GM21423 (cell line): ENCODE measurements at regions not wholly inside any gene's neighbourhood (a gene's known extent, or its start where the extent isn't known, plus 50 kb on each side); places are given as distances from the start of the nearest gene placed in this dataset.
"Not testable (repeated sequence)": the region's sequence is repeated elsewhere in the genome, so short reads cannot be mapped to it uniquely, and the experiment has no call there.

Experiments used
- ATAC-seq: cut with Tn5 transposase; IDR thresholded peaks from one replicate; pipeline ENCODE4 v1.9.1; 2021; ENCODE audit warnings: mild to moderate bottlenecking, moderate library complexity; ENCODE audit not compliant: unreplicated experiment

DNA sequence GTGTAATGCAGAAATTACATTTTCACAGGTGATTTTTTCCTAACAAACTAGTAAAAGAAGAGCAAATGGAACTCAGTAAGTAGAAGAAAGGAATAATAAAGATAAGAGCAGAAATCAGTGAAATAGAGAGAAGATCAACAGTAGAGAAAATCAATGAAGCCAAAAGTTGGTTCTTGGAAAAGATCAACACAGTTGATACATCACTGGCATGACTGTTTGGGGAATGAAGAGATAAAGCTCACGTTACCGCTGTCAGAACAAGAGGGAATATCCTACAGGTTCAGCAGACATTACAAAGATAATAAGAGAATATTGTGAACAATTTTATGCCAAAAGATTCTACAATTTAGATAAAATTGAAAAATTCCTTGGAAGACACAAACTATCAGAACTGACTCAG, 146.4 kb downstream of the ACTR3B start:
- no peak for ATAC-seq

DNA sequence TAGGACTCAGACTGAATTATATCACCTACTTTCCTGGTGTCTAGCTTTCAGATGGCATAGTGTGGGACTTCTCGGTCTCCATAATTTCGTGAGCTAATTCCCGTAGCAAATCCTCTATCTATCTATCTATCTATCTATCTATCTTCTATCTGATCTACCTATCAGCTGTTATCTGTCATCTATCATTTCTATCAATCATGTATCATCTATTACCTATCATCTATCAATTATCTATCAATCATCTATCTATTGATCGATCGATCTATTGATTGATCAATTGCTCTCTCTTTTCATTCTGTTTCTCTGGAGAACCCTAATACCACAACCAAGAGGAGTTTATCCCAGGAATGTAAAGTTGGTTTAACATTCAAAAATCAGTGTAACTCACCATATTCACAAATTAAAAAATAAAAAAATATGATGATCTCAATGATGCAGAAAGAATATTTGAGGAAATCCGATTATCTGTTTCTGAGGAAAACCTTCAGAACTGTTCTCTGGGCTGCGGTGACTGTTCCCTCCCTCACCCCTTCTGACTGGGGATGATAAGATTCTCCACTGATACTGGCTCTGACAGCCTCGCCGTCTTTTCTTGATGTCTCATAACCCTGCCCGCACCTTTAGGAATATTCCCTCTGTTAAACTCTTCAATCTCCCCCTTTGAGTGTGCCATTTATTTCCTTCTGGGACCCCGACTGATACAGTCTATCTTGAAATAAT, 147.7 kb downstream of the ACTR3B start:
- no peak for ATAC-seq

DNA sequence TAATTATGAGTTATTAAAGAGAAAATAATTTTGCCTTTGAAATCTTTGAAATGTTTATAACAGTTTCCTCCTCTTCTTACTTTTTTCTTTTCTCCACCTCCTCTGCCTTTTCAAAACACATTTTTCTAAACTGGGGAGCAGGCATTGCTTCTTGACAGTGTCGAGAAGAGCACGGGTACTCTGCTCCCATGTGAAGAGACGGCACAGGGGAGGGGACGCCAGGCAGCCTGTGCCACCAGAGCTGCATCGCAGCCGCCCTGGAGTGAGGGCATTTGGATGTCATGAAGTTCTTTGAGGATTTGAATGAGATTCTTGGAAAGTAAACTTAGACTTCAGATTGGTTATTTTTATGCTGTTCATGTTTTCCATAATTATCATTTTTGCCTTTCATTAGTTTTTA, 149.7 kb downstream of the ACTR3B start:
- no peak for ATAC-seq

DNA sequence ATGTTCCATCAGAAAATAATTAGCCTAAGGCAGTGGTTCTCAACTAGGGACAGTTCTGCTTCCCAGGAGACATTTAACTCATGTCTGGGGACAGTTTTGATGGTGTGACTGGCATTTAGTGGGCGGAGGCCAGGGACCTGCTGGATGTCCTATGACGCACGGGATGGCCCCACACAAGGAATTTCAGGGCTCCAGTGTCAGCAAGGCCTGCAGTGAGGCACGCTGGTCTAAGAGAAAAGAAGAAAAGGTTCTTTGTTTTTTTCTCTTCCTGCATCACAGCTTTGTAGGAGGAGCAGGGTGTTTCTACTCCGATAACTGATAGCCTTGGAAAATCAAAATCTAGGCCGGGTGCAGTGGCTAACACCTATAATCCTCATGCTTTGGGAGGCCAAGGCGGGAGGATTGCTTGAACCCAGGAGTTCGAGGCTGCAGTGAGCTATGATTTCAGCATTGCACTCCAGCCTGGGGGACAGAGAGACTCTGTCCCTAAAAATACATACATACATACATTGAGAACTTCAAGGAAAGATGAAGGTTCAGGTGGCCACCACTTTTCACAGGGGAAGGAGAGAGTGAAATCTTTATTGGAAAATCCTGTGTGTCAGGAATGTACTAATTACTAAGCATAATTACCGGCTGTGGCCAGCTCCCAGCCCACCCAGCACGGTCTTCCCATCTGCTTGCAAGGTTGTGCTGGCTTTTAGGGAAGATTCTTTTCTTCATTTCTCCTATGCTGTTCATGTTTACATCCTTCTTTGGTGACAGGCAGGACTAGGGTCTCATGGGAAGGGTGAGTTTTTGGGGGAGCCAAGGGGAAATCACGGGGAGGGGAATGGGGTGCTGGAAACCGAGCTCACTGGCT, 150.4 kb downstream of the ACTR3B start:
- no peak for ATAC-seq

DNA sequence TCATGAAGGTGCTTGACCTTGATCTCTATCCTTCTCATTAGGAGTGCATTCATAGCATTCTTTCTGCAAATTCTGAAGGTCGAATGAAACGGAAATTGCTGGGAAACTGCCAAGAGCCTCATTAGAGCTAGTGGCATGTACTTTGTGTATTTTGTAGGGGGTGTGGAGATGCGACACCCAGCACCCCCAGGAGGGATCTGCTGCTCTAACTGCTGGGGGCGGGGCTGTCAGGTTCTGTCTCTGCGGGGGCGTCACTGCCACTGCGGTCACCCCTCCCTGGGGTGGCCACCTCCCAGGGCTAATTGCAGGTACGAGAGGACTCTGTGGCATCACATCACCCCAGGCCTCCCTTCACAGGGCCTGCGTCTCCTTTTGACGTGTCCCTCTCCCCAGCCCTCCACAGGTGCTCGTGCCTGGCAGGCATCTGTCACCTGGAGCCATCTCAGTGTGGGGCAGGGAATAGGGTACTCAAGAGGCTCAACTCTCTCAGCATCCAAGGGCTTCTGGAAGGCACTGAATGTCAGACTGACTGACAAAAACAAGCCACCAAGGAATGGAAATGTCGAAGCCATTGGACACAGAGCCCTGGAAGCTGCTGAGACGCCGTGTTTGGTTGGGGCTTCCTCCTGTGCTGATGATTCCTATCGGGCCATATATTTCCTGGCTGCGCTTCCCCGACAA, 151.1 kb downstream of the ACTR3B start:
- no peak for ATAC-seq

DNA sequence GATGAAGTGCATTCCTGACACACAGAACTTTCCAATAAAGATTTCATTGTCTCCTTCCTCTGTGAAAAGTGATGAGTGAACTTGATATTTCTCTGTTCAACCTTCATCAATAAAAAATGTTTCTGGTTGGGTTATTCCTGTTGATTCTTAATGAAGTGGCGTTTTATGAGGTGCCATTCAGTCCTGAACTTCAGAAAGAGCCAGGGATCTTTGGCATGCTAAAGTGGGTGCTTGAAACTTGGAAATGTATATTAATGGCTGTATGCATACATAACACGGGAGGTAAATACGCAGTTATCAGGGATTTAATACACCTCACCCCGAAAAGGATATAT, 151.6 kb downstream of the ACTR3B start:
- no peak for ATAC-seq

DNA sequence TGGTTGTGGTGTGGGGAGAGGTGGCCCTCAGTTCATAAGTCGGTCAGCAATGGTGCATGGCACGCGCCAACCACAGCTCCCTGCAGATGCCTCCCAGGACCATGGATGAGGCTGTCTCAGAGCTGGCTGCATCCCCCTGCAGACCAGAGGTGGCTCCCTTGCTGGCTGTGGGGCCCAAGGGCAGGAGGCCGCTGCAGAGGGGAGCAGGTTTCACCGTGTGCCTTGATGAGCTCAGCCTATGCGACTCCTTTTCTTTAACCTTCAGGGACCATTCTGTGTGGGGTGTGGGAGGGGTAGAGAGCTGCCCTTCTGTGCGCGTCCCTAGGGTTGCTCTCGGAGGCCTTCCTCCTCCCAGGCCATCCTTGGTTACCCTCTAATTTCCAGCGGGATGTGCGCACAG, 152.4 kb downstream of the ACTR3B start:
- no peak for ATAC-seq

DNA sequence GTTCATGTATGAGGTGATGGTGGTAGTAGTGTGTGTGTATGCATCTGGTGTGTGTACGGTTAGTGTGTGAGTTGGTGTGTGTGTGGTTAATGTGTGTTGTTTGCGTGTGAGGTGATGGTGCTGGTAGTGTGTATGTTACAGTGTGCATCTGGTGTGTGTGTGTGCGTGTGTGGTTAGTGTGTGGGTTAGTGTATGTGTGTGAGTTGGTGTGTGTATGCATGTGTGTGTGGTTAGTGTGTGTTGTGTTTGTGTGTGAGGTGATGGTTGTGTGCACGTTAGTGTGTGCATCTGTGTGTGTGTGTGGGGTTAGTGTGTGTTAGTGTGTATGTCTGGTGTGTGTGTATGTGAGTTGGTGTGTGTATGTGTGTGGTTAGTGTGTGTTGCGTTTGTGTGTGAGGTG, 153.0 kb downstream of the ACTR3B start:
- no peak for ATAC-seq

DNA sequence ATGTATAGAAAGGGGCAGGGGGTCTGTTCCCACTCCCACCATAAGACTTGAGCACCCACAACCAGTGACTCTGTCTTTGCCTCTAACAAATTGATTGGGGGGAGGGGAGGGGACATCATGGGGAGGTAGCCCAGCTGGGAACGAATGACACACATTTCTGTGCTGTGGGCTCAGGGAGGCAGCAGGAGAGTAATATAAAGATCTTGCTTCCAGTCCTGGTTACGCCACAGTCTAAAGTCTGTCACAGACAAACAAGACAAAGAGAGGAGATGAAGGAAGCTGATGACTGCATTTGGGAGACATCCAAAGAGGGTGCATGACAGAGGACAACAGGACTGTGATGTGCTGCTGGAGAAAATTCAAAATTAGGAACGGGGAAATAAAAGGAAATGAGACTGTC, 153.9 kb downstream of the ACTR3B start:
- no peak for ATAC-seq

DNA sequence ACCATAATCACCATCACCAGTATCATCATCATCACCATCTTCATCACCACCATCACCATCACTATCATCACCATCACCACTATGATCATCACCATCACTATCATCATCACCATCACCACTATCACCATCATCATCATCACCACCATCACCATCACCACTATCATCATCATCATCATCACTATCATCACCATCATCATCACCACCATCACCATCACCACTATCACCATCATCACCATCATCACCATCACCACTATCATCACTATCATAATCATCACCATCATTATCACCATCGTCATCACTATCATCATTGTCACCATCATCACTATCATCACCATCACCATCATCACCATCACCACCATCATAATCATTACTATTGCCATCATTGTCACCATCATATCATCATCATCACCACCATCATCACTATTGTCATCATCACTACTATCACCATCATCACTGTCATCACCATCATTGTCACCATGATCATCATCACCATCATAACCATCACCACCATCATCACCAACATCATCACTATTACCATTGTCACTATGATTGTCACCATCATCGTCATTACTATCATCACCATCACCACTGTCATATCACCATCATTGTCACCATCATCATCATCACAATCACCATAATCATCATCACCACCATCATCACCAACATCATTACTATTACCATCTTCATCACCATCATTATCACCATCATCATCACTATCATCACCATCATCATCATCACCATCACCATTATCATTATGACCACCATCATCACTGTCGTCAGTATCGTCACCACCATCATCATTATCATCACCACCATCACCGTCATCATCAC, 154.7 kb downstream of the ACTR3B start:
- ATAC-seq: no peak

DNA sequence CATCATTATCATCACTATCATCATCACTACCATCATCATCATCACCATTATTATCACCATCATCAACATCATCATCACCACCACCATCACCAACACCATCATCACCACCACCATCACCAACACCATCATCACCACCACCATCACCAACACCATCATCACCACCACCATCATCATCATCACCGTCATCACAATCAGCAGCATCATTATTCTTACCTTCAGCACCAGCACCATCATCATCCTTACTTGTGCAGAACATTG, 155.2 kb downstream of the ACTR3B start:
- not testable (repeated sequence) for ATAC-seq

DNA sequence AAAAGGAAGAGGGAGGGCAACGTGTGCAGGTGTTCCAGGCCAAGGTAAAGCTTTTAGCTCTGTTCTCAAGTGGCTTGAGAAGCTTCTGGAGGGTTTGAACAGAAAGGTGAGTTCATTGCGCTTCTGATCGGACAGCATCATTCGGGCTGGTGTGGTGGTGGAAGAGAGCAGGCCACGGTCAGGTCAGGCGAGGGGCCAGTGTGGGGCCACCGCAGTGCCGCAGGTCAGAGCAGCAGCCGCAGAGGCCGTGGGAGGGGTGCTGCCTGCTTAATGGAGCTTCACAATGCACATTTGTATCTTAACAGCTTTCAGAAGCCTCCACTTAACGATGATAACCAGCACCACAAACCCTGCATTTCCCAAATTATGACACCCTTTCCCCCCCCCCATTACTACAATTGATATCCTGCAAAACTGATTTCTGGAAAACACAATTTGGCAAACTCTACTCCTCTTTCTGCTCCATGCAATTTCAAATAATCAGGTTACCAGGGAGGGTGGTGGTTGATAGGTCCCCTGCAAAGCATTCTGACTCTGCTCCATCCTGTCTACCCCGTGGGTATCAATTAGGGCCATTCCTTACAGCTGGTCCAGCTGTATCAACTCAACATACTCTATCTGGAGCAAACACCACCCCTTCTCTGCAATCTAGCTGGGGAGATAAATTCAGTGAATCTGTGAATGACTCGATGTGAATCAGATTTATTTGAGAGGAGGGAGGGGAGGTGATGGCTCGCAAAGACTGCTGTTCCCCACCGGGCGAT, 162.9 kb downstream of the ACTR3B start:
- no peak for ATAC-seq

DNA sequence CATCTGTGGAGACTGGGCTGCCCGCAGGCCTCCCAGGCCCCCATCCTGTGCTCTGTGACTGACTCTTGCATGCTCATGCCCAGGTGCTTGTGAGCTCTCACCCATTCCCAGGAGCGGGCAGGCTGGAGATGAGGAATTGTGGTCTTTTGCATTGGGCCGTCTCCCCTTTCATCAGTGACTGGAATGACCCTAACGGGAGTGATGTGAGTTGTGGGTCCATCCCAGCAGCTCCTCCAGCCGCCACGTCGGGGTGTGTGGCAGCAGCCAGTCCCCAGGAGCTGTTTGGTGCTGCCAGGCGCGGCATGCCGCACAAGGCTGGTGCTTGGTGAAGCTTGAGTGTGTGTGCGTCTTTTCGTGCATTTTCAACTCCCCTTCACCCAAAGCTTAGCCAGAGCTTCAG, 164.2 kb downstream of the ACTR3B start:
- ATAC-seq: no peak

DNA sequence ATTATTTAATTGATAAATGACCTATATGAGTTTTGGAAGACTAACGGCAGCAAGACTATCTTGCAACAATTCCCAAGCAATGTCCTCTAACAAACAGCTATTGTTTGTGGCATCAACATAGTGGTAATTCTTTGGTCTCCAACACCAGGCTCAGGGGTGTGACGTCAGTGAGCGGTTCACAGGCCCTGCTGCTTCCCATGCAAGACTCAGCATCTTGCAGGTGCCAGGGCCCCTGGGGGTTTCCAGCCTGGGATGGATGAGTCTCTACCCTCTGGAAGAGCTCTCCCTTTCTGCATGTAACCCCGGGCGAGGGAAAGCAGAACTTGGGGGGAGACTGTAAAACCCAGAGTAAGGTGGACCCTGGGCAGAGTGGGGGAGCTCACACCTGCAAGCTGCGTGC, 164.7 kb downstream of the ACTR3B start:
- no peak for ATAC-seq

DNA sequence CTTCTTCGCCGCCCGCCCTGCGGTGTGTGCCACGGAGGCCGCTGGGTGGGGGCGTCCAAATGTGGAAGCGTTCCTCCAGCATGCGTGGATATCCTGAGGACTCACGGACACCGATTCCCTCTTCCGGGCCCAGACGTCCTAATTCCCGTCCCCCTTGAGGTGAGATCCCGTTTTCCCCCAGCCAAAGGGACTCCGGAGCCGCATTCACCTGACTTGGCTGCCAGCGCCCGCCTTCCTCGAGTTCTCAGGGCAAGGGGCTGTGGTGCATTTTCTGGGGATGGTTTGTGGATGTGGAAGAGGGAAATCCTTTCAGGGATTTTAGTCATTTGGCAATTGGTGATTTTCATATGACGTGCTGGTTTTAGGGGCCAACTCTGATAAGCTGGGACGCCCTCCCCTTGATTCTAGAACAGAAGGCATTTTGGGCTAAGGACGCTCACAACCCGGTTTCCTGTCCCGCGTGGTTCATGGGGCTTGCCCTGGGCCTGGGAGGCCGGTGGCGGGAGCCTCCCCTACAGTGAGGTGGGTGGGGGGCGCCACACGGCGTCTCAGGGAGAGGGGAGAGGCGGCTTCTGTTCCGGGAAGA, 165.4 kb downstream of the ACTR3B start:
- no peak for ATAC-seq

DNA sequence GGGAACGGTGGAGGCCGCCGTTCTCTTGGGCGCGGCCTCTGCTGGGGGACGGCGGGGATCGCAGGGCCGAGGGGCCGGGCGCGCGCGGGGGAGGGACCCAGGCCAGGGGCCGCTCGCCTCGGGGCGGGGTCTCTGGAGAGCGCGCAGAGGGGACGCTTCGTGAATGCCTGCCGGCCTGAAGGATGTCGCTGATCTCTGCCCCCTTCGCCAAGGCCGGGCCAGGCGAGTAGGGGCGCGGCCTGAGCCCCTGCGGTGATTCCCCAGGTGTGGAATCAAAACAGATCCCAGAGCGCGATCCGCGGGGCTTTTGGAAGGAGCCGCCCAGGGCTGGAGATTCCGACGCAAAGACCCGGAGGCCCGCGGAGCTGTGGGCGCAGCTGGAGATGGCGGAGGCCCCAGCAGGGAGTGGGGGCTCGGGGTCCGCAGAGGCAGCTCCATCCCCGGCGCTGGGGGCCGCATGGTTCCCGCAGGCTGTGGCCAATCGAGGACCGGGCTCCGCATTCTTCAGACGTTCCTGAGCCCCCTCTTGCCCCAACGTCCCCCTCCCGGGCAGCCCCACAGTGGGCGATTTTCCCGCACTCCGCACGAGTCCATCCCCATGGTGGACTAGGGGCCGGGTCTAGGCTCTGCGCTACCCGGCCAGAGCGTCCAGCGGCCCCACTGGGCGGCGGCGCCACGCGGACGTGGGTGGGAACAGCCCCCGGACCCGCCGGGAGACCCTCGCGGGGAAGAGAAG, 166.0 kb downstream of the ACTR3B start:
- no peak for ATAC-seq

DNA sequence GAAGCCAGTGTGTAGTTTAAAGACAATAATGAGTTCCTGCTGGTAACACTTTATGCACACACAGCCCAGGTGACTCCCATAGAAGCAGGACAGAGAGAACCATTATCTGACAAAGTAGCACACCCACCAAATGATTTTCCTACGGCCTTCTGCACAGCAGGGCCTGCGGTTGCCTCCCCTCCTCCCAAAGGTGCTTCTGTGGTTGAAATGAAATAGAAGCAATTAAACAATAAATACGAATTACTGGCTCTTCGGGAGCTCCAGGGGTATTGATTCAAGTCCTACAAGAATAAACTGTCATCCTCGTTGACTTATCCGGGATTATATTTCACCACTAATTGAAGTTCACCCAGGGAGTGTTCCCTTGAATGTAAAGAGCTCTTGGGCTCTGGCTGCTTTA, 172.1 kb downstream of the ACTR3B start:
- no peak for ATAC-seq

DNA sequence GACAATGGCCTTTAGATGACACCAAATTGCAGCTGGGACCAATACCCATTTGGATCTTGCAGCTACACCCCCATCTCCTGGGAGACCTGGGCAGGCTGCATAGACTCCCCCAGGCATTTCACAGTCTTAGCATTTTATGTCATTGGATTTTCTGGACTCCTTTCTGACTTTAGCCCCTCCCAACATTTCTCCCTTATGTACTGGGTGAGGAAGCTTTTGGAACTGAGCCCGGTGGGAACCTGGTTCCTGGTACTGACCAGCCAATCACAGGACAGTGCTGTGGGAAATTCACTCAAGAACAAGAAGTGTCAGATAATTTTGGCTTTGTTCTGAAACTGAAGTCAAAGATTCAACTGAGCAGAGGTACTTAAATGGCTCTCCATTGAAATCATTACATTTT, 177.7 kb downstream of the ACTR3B start:
- ATAC-seq: no peak

DNA sequence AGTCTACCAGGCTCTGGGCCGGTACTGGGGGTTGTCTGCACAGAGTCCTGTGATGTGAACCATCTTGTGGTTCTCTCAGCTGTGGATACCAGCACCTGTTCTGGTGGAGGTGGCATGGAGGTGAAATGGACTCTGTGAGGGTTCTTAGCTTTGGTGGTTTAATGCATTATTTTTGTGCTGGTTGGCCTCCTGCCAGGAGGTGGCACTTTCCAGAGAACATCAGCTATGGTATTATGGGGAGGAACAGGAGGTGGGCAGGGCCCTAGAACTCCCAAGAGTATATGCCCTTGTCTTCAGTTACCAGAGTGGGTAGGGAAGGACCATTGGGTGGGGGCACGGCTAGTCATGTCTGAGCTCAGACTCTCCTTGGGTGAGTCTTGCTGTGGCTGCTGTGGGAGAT, 187.1 kb downstream of the ACTR3B start:
- not testable (repeated sequence) for ATAC-seq

DNA sequence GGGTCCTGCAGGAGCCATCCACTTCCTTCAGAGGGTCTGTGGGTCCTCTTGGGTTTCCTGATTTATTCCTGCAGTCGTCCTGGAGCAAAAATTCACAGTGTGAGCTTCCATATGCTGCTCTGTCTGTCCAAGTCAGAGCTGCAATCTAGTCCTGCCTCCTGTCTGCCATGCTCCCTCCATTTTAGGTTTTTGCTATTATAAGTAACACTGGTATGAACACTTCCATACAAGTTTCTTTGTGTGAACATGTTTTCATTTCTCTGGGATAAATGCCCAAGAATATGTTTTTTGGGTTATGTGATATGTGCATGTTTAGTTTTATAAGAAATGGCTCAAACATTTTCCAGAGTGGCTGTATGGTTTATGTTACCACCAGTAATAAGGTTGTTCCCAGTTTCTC, 188.1 kb downstream of the ACTR3B start:
- ATAC-seq: no peak
